HEK293 (cell line): ENCODE measurements at regions not wholly inside any gene's neighbourhood (a gene's known extent, or its start where the extent isn't known, plus 50 kb on each side); places are given as distances from the start of the nearest gene placed in this dataset.

Experiments
- IKZF3 ChIP-seq: fragments of 450-650 bp; IDR thresholded peaks from 2 replicates; pipeline ENCODE4 v1.5.0; 2018; ENCODE audit warnings: missing biosample characterization, mild to moderate bottlenecking, missing genetic modification characterization, moderate library complexity
- KLF9 ChIP-seq: fragments of 450-650 bp; formaldehyde crosslinking; IDR thresholded peaks from 2 replicates; pipeline ENCODE4 v1.5.1; 2016; ENCODE audit warnings: missing biosample characterization, missing genetic modification characterization, low read depth
- MYNN ChIP-seq: fragments of 450-650 bp; formaldehyde crosslinking; IDR thresholded peaks from 2 replicates; pipeline ENCODE4 v1.5.1; 2016; ENCODE audit warnings: missing biosample characterization, missing genetic modification characterization, borderline replicate concordance
- MZF1 ChIP-seq: fragments of 450-650 bp; formaldehyde crosslinking; IDR thresholded peaks from 2 replicates; pipeline ENCODE4 v1.5.1; 2017; ENCODE audit warnings: missing biosample characterization, missing genetic modification characterization, borderline replicate concordance
- YY1 ChIP-seq: fragments of 450-650 bp; formaldehyde crosslinking; IDR thresholded peaks from 2 replicates; pipeline ENCODE4 v1.5.1; 2018; ENCODE audit warnings: missing biosample characterization, missing genetic modification characterization
- ZFP3 ChIP-seq: fragments of 450-650 bp; formaldehyde crosslinking; IDR thresholded peaks from 2 replicates; pipeline ENCODE4 v1.5.1; 2016; ENCODE audit warnings: low read depth, missing biosample characterization, missing genetic modification characterization
- ZNF561 ChIP-seq: fragments of 450-650 bp; IDR thresholded peaks from 2 replicates; pipeline ENCODE4 v1.5.1; 2018; ENCODE audit warnings: missing biosample characterization, missing genetic modification characterization, borderline replicate concordance
- ZNF670 ChIP-seq: fragments of 450-650 bp; formaldehyde crosslinking; IDR thresholded peaks from 2 replicates; pipeline ENCODE4 v1.5.1; 2016; ENCODE audit warnings: missing biosample characterization, missing genetic modification characterization, low read depth
- ZNF707 ChIP-seq: fragments of 450-650 bp; formaldehyde crosslinking; IDR thresholded peaks from 2 replicates; pipeline ENCODE4 v1.5.1; 2016; ENCODE audit warnings: missing biosample characterization, missing genetic modification characterization
- ZNF777 ChIP-seq: fragments of 450-650 bp; formaldehyde crosslinking; IDR thresholded peaks from 2 replicates; pipeline ENCODE4 v1.5.1; 2017; ENCODE audit warnings: missing biosample characterization, missing genetic modification characterization, borderline replicate concordance
- TF ChIP-seq, protein P1 (sequence below): fragments of 450-650 bp; formaldehyde crosslinking; IDR thresholded peaks from 2 replicates; pipeline ENCODE4 v1.5.1; 2016; ENCODE audit warnings: missing biosample characterization, missing genetic modification characterization
- TF ChIP-seq, protein P2 (sequence below): fragments of 450-650 bp; formaldehyde crosslinking; IDR thresholded peaks from 2 replicates; pipeline ENCODE4 v1.5.1; 2016; ENCODE audit warnings: missing biosample characterization, missing genetic modification characterization
- TF ChIP-seq, protein P3 (sequence below): fragments of 450-650 bp; formaldehyde crosslinking; IDR thresholded peaks from 2 replicates; pipeline ENCODE4 v1.5.1; 2017; ENCODE audit warnings: missing biosample characterization, missing genetic modification characterization
- TF ChIP-seq, protein P4 (sequence below): fragments of 450-650 bp; formaldehyde crosslinking; IDR thresholded peaks from 2 replicates; pipeline ENCODE4 v1.5.1; 2016; ENCODE audit warnings: missing biosample characterization, missing genetic modification characterization

DNA sequence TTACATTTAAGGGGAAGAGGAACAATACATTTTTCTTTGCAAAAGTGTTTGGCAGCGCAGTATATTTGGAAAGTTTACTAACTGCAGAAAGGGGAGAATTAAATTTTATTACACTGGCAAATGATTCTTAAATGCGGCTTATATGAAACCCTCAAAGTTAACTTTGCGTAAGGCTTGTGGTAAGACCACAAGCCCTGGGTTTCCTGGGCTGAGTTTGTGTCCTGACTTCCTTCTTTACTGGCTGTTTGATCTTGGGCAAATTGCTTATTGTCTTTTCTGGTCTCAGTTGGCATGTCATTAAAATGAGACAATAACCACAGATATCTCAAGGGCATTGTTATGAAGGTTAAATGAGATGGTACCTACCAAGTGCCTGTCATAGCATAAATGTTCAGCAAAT is 106.8 kb downstream of the GLRX3 start:
- TF ChIP-seq, protein P1, sequence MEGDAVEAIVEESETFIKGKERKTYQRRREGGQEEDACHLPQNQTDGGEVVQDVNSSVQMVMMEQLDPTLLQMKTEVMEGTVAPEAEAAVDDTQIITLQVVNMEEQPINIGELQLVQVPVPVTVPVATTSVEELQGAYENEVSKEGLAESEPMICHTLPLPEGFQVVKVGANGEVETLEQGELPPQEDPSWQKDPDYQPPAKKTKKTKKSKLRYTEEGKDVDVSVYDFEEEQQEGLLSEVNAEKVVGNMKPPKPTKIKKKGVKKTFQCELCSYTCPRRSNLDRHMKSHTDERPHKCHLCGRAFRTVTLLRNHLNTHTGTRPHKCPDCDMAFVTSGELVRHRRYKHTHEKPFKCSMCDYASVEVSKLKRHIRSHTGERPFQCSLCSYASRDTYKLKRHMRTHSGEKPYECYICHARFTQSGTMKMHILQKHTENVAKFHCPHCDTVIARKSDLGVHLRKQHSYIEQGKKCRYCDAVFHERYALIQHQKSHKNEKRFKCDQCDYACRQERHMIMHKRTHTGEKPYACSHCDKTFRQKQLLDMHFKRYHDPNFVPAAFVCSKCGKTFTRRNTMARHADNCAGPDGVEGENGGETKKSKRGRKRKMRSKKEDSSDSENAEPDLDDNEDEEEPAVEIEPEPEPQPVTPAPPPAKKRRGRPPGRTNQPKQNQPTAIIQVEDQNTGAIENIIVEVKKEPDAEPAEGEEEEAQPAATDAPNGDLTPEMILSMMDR = no peak
- no peak for TF ChIP-seq YY1 (tag by site-specific recombination)
- no peak for TF ChIP-seq IKZF3 (tag by site-specific recombination)
- no peak for TF ChIP-seq ZFP3 (tag by site-specific recombination)
- TF ChIP-seq, protein P2, sequence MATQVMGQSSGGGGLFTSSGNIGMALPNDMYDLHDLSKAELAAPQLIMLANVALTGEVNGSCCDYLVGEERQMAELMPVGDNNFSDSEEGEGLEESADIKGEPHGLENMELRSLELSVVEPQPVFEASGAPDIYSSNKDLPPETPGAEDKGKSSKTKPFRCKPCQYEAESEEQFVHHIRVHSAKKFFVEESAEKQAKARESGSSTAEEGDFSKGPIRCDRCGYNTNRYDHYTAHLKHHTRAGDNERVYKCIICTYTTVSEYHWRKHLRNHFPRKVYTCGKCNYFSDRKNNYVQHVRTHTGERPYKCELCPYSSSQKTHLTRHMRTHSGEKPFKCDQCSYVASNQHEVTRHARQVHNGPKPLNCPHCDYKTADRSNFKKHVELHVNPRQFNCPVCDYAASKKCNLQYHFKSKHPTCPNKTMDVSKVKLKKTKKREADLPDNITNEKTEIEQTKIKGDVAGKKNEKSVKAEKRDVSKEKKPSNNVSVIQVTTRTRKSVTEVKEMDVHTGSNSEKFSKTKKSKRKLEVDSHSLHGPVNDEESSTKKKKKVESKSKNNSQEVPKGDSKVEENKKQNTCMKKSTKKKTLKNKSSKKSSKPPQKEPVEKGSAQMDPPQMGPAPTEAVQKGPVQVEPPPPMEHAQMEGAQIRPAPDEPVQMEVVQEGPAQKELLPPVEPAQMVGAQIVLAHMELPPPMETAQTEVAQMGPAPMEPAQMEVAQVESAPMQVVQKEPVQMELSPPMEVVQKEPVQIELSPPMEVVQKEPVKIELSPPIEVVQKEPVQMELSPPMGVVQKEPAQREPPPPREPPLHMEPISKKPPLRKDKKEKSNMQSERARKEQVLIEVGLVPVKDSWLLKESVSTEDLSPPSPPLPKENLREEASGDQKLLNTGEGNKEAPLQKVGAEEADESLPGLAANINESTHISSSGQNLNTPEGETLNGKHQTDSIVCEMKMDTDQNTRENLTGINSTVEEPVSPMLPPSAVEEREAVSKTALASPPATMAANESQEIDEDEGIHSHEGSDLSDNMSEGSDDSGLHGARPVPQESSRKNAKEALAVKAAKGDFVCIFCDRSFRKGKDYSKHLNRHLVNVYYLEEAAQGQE (tag by site-specific recombination) = no peak
- no peak for TF ChIP-seq ZNF561 (tag by site-specific recombination)
- TF ChIP-seq ZNF707 = no peak
- TF ChIP-seq, protein P3, sequence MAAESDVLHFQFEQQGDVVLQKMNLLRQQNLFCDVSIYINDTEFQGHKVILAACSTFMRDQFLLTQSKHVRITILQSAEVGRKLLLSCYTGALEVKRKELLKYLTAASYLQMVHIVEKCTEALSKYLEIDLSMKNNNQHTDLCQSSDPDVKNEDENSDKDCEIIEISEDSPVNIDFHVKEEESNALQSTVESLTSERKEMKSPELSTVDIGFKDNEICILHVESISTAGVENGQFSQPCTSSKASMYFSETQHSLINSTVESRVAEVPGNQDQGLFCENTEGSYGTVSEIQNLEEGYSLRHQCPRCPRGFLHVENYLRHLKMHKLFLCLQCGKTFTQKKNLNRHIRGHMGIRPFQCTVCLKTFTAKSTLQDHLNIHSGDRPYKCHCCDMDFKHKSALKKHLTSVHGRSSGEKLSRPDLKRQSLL (tag by site-specific recombination) = no peak
- no peak for TF ChIP-seq KLF9
- TF ChIP-seq, protein P4, sequence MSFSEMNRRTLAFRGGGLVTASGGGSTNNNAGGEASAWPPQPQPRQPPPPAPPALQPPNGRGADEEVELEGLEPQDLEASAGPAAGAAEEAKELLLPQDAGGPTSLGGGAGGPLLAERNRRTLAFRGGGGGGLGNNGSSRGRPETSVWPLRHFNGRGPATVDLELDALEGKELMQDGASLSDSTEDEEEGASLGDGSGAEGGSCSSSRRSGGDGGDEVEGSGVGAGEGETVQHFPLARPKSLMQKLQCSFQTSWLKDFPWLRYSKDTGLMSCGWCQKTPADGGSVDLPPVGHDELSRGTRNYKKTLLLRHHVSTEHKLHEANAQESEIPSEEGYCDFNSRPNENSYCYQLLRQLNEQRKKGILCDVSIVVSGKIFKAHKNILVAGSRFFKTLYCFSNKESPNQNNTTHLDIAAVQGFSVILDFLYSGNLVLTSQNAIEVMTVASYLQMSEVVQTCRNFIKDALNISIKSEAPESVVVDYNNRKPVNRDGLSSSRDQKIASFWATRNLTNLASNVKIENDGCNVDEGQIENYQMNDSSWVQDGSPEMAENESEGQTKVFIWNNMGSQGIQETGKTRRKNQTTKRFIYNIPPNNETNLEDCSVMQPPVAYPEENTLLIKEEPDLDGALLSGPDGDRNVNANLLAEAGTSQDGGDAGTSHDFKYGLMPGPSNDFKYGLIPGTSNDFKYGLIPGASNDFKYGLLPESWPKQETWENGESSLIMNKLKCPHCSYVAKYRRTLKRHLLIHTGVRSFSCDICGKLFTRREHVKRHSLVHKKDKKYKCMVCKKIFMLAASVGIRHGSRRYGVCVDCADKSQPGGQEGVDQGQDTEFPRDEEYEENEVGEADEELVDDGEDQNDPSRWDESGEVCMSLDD (tag by site-specific recombination) = no peak
- no peak for TF ChIP-seq ZNF670 (tag by site-specific recombination)
- TF ChIP-seq MYNN (tag by site-specific recombination) = no peak
- TF ChIP-seq MZF1 (tag by site-specific recombination) = no peak
- no peak for TF ChIP-seq ZNF777 (tag by site-specific recombination)
